ENCODE measurements at regions not wholly inside any gene's neighbourhood (a gene's known extent, or its start where the extent isn't known, plus 50 kb on each side); places are given as distances from the start of the nearest gene placed in this dataset.

- intact Hi-C loops (cut with micrococcal nuclease), result no loop called here
- no peak overlapping the region for H3K27ac Mint-ChIP-seq
- DNase-seq, result no peak
- no peak overlapping the region for H3K4me3 Mint-ChIP-seq
- H3K9me3 Mint-ChIP-seq, result no peaks in the 10 kb centered on the region
- no peaks in the 10 kb centered on the region for H3K36me3 Mint-ChIP-seq (ENCODE audit: low read depth)
- peaks cover 18% of the 10 kb centered on the region for H3K4me1 Mint-ChIP-seq
- no peak for TF ChIP-seq CTCF (IDR thresholded peaks at IDR 0.05)
- ChIA-PET POLR2A (interaction anchor here (0.8 kb wide), 1 partner anchor 1508 kb away, joined by 3 read pairs; no protein-coding TSS in a partner anchor), CTCF (interaction anchor here (1.4 kb wide), 1 partner anchor 18 kb away, joined by 4 read pairs; no protein-coding TSS in a partner anchor)
- no peak for ATAC-seq (ENCODE audit: low read depth)
- H3K27me3 Mint-ChIP-seq, result no peaks in the 10 kb centered on the region
These were observed 53.6 kb upstream of the PIK3CG start for GRCh38 chr7:106811472-106811871.

- TF ChIP-seq CTCF (IDR thresholded peaks at IDR 0.05), result no peak
- ChIA-PET CTCF (interaction anchor here (1.4 kb wide), 1 partner anchor 19 kb away, joined by 4 read pairs; no protein-coding TSS in a partner anchor), POLR2A (interaction anchor here (0.7 to 0.8 kb wide), 2 partner anchors 81 to 1508 kb away, joined by 3 read pairs; no protein-coding TSS in a partner anchor)
- Mint-ChIP-seq H3K27ac (peak overlapping the region; percentile 44), H3K36me3 (ENCODE audit: low read depth) (no peaks in the 10 kb centered on the region), H3K27me3 (no peaks in the 10 kb centered on the region), H3K9me3 (no peaks in the 10 kb centered on the region), H3K4me3 (peak overlapping the region; percentile 5), H3K4me1 (peaks cover 18% of the 10 kb centered on the region)
- peak; percentile 68 for ATAC-seq (ENCODE audit: low read depth)
- intact Hi-C loops (cut with micrococcal nuclease), result no loop called here
- no peak for DNase-seq
These were observed 52.9 kb upstream of the PIK3CG start for GRCh38 chr7:106812027-106812643.

GRCh38 chr7:106813705-106814305 is 51.3 kb upstream of the PIK3CG start:
- DNase-seq, result no peak
- Mint-ChIP-seq H3K4me1 (peaks cover 18% of the 10 kb centered on the region), H3K9me3 (no peaks in the 10 kb centered on the region), H3K36me3 (ENCODE audit: low read depth) (no peaks in the 10 kb centered on the region), H3K4me3 (no peak overlapping the region), H3K27me3 (no peaks in the 10 kb centered on the region), H3K27ac (no peak overlapping the region)
- TF ChIP-seq CTCF (IDR thresholded peaks at IDR 0.05), result no peak
- CTCF ChIA-PET, result no interaction called here
- POLR2A ChIA-PET, result no interaction called here
- intact Hi-C loops (cut with micrococcal nuclease), result no loop called here
- no peak for ATAC-seq (ENCODE audit: low read depth)

- Mint-ChIP-seq H3K4me3 (no peak overlapping the region), H3K27me3 (no peaks in the 10 kb centered on the region), H3K4me1 (peaks cover 18% of the 10 kb centered on the region), H3K36me3 (ENCODE audit: low read depth) (no peaks in the 10 kb centered on the region), H3K27ac (no peak overlapping the region), H3K9me3 (no peaks in the 10 kb centered on the region)
- no peak for TF ChIP-seq CTCF (IDR thresholded peaks at IDR 0.05)
- ChIA-PET CTCF (no interaction called here), POLR2A (no interaction called here)
- DNase-seq, result no peak
- no peak for ATAC-seq (ENCODE audit: low read depth)
- intact Hi-C loops (cut with micrococcal nuclease), result no loop called here
These were observed 50.2 kb upstream of the PIK3CG start for GRCh38 chr7:106814887-106815286.
